ENCODE measurements at regions not wholly inside any gene's neighbourhood (a gene's known extent, or its start where the extent isn't known, plus 50 kb on each side); places are given as distances from the start of the nearest gene placed in this dataset.

- no peak overlapping the region for H2AFZ ChIP-seq (ENCODE audit: low read length)
- H3K9ac ChIP-seq (ENCODE audit: insufficient read depth, low read depth, low read length): no peak overlapping the region
- H3K27me3 ChIP-seq (ENCODE audit: control insufficient read depth in 1 of 2, insufficient read depth in 2 of 2, low read length in 2 of 2): no peaks in the 10 kb centered on the region
- TF ChIP-seq, protein P1, sequence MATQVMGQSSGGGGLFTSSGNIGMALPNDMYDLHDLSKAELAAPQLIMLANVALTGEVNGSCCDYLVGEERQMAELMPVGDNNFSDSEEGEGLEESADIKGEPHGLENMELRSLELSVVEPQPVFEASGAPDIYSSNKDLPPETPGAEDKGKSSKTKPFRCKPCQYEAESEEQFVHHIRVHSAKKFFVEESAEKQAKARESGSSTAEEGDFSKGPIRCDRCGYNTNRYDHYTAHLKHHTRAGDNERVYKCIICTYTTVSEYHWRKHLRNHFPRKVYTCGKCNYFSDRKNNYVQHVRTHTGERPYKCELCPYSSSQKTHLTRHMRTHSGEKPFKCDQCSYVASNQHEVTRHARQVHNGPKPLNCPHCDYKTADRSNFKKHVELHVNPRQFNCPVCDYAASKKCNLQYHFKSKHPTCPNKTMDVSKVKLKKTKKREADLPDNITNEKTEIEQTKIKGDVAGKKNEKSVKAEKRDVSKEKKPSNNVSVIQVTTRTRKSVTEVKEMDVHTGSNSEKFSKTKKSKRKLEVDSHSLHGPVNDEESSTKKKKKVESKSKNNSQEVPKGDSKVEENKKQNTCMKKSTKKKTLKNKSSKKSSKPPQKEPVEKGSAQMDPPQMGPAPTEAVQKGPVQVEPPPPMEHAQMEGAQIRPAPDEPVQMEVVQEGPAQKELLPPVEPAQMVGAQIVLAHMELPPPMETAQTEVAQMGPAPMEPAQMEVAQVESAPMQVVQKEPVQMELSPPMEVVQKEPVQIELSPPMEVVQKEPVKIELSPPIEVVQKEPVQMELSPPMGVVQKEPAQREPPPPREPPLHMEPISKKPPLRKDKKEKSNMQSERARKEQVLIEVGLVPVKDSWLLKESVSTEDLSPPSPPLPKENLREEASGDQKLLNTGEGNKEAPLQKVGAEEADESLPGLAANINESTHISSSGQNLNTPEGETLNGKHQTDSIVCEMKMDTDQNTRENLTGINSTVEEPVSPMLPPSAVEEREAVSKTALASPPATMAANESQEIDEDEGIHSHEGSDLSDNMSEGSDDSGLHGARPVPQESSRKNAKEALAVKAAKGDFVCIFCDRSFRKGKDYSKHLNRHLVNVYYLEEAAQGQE (IDR thresholded peaks at IDR 0.05; ENCODE audit: borderline replicate concordance in 1 of 2, low read depth in 1 of 2, low read length in 2 of 2): peak; percentile 62 to 89
- TF ChIP-seq CC2D1A (CRISPR knock-in tag; IDR thresholded peaks at IDR 0.05): no peak
- TF ChIP-seq MIER2 (CRISPR knock-in tag; IDR thresholded peaks at IDR 0.05): peak; percentile 81
- TF ChIP-seq ZNF460 (CRISPR knock-in tag; IDR thresholded peaks at IDR 0.05; ENCODE audit: borderline replicate concordance): no peak
- intact Hi-C loops (cut with micrococcal nuclease; ENCODE audit: unreplicated experiment) (loop anchor here (5.0 kb wide), 1 partner anchor 98 kb away; no protein-coding TSS in a partner anchor), in situ Hi-C loops (cut with HindIII; ENCODE audit: extremely low pct_ligation_motif_present, low pct_unique_long_range_greater_than_20kb) (no loop called here)
- H3K4me1 ChIP-seq (ENCODE audit: insufficient read depth, low read length): peaks cover 34% of the 10 kb centered on the region
- ATAC-seq: no peak
- no peaks in the 10 kb centered on the region for H3K9me3 ChIP-seq (ENCODE audit: low read length)
- H3K4me2 ChIP-seq (ENCODE audit: low read depth, low read length): no peak overlapping the region
- ChIA-PET CTCF (ENCODE audit: low intra/inter-chr PET ratio, low total read pairs) (no interaction called here), POLR2A (no interaction called here)
- H4K20me1 ChIP-seq (ENCODE audit: insufficient read depth, low read length): no peaks in the 10 kb centered on the region
- DNase-seq (ENCODE audit: low spot score): no peak
- H3K79me2 ChIP-seq (ENCODE audit: insufficient read depth, low read length): no peaks in the 10 kb centered on the region
- H3K27ac ChIP-seq (ENCODE audit: extremely low read length, insufficient read depth, low read length): no peak overlapping the region
- WGBS (ENCODE audit: low lambda C conversion rate): 76% methylated on average over 6 of the region's 6 CpGs
- BruUV-seq (replicated peaks): no TSS peak
- no peaks in the 10 kb centered on the region for H3K36me3 ChIP-seq (replicated peaks in 1 of 2; ENCODE audit: control insufficient read depth in 1 of 2, insufficient read depth in 2 of 2, low read length in 2 of 2)
- FAIRE-seq: no peak
- no peak overlapping the region for H3K4me3 ChIP-seq (replicated peaks in 1 of 3; ENCODE audit: insufficient read depth in 1 of 3, low read depth in 2 of 3, low read length in 3 of 3)
Observed at GRCh38 chr18:11504962-11505361, 104.4 kb upstream of the SLC35G4 start.

GRCh38 chr18:11502368-11502767, 107.0 kb upstream of the SLC35G4 start:
- Histone ChIP-seq H3K79me2 (ENCODE audit: insufficient read depth, low read length) (no peaks in the 10 kb centered on the region), H3K27ac (ENCODE audit: extremely low read length, insufficient read depth, low read length) (peak overlapping the region; percentile 98), H3K4me3 (replicated peaks in 1 of 3; ENCODE audit: insufficient read depth in 1 of 3, low read depth in 2 of 3, low read length in 3 of 3) (no peak overlapping the region), H3K36me3 (replicated peaks in 1 of 2; ENCODE audit: control insufficient read depth in 1 of 2, insufficient read depth in 2 of 2, low read length in 2 of 2) (no peaks in the 10 kb centered on the region), H2AFZ (ENCODE audit: low read length) (no peak overlapping the region), H3K9ac (ENCODE audit: insufficient read depth, low read depth, low read length) (no peak overlapping the region), H3K9me3 (ENCODE audit: low read length) (no peaks in the 10 kb centered on the region), H4K20me1 (ENCODE audit: insufficient read depth, low read length) (no peaks in the 10 kb centered on the region), H3K4me2 (ENCODE audit: low read depth, low read length) (no peak overlapping the region), H3K27me3 (ENCODE audit: control insufficient read depth in 1 of 2, insufficient read depth in 2 of 2, low read length in 2 of 2) (no peaks in the 10 kb centered on the region), H3K4me1 (ENCODE audit: insufficient read depth, low read length) (peaks cover 60% of the 10 kb centered on the region)
- in situ Hi-C loops (cut with HindIII; ENCODE audit: extremely low pct_ligation_motif_present, low pct_unique_long_range_greater_than_20kb): no loop called here
- 100% methylated on average over 1 of the region's 1 CpG for WGBS (ENCODE audit: low lambda C conversion rate)
- ChIA-PET CTCF (ENCODE audit: low intra/inter-chr PET ratio, low total read pairs) (no interaction called here), POLR2A (no interaction called here)
- TF ChIP-seq MYC (CRISPR knock-in tag; IDR thresholded peaks at IDR 0.05; ENCODE audit: borderline replicate concordance) (no peak), BCL6 (CRISPR knock-in tag; IDR thresholded peaks at IDR 0.05) (peak; percentile 56), ZNF224 (CRISPR knock-in tag; IDR thresholded peaks at IDR 0.05) (no peak), ZNF292 (CRISPR knock-in tag; IDR thresholded peaks at IDR 0.05; ENCODE audit: borderline replicate concordance, low read depth) (no peak), ZNF644 (CRISPR knock-in tag; IDR thresholded peaks at IDR 0.05; ENCODE audit: low read depth) (peak; percentile 9; the same call in 1 of the 2 replicates)
- TF ChIP-seq, protein P2, sequence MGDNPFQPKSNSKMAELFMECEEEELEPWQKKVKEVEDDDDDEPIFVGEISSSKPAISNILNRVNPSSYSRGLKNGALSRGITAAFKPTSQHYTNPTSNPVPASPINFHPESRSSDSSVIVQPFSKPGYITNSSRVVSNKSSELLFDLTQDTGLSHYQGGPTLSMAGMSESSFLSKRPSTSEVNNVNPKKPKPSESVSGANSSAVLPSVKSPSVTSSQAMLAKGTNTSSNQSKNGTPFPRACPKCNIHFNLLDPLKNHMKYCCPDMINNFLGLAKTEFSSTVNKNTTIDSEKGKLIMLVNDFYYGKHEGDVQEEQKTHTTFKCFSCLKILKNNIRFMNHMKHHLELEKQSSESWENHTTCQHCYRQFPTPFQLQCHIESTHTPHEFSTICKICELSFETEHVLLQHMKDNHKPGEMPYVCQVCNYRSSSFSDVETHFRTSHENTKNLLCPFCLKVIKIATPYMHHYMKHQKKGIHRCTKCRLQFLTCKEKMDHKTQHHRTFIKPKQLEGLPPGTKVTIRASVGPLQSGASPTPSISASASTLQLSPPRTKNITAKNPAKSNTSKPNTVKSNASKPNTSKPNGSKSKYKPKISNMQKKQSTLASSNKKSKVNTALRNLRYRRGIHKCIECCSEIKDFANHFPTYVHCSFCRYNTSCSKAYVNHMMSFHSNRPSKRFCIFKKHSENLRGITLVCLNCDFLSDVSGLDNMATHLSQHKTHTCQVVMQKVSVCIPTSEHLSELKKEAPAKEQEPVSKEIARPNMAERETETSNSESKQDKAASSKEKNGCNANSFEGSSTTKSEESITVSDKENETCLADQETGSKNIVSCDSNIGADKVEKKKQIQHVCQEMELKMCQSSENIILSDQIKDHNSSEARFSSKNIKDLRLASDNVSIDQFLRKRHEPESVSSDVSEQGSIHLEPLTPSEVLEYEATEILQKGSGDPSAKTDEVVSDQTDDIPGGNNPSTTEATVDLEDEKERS (CRISPR knock-in tag; IDR thresholded peaks at IDR 0.05): no peak
- FAIRE-seq: no peak
- BruUV-seq (replicated peaks): no TSS peak
- ATAC-seq: no peak
- DNase-seq (ENCODE audit: low spot score): peak; percentile 46
- intact Hi-C loops (cut with micrococcal nuclease; ENCODE audit: unreplicated experiment): loop anchor here (5.0 kb wide), 1 partner anchor 95 kb away; no protein-coding TSS in a partner anchor
